ENCODE measurements at regions not wholly inside any gene's neighbourhood (a gene's known extent, or its start where the extent isn't known, plus 50 kb on each side); places are given as distances from the start of the nearest gene placed in this dataset.
A peak's percentile ranks its signal among the peaks of the same experiment; 100 is the strongest.

DNA sequence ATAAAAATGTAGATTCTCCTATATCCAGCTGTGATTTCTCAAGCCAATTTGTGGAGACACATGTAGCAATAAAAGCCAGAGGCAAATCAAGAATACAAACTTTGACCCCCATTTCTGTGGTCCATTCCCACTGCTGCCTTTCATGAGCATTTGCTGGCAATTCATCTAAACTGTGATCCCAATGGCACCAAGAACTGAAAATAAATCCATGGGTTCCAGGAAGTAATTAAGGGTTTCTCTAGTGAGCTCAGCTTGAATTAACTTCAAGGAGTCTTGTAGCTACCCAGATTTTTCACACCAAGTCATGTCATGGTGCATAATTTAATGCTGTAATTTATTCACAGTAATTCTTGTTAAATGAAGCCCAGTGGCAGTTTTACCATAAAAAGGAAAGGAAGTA lies 145.0 kb upstream of the SMC2 start:
- no peak for DNase-seq

DNA sequence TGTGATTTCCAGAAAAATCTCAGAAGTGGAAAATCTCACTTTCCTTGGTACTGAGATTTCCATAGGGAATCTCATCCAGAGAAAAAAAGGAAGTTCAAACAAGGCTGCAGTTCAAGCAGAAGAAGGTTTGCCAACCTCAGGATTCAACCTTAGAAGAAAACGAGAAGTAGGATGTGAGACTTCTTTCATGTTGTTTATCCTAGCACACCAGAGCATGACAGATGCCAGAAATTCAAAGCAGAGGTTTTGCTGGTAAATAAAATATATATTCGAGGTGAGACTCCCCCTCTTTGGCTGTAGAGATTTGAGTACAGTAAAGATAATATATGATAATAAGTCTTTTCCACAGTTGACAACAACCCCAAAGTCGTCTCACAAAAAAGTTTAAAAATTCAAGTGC lies 116.9 kb upstream of the SMC2 start:
- DNase-seq, result no peak

DNA sequence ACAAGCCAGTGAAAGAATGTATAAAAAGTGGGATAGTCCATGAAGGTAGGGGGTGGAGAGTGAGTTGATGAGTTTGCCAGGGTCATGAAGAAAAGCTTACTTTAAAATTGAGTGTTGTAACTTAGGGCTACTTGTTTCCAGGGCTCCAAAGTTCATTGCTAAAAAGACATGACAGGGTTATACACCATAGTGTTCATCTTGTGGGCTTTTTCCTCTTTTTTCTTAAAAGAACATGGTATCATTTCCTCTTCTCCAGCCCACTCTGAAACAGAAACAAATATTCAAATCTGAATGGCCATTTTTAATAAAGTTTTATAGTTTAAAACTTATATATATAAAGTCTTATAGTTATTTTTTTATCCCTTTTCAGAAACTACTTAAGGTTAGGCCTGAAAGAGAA lies 115.7 kb upstream of the SMC2 start:
- DNase-seq, result no peak

DNA sequence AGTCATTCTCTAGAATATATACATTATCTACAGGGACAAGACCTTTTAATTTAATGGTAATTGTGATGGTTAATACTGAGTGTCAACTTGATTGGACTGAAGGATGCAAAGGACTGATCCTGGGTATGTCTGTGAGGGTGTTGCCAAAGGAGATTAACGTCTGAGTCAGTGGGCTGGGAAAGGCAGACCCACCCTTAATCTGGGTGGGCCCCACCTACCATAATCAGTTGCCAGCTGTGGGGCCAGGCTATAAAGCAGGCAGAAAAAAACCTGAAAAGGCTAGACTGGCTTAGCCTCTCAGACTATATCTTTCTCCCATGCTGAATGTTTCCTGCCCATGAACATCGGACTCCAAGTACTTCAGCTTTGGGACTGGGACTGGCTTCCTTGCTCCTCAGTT lies 112.2 kb upstream of the SMC2 start:
- no peak for DNase-seq

DNA sequence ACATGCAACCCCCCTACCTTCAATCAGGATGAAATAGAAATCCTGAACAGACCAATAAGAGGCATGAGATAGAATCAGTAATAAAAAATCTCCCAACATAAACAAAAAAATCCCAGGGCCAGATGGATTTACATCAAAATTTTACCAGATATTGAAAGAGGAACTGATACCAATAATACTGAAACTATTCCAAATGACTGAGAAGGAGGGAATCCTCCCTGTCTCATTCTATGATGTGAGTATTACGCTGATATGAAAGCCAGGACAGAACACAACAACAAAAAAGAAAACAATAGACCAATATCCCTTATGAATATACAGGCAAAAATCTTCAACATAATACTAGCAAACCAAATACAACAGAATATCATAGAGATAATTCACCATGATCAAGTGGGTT lies 109.0 kb upstream of the SMC2 start:
- no peak for DNase-seq

DNA sequence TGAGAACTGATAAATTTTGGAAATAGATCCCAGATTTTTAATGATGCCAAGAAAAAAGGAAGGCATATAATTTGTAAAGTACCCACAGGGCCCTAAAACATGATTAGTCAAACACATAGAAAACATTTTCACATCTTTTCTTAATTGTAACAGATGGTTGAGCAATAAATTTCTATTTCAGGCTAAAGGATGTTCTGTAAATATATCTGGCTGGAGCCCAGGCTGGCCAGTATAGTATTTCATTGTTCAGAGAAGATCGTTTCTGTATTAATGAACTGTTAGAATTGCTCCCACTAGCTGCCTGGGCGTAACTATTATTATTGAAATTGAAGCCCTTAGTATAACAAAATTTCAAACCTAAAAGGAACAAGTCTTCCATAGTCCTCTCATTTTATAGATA lies 105.3 kb upstream of the SMC2 start:
- DNase-seq, result no peak

DNA sequence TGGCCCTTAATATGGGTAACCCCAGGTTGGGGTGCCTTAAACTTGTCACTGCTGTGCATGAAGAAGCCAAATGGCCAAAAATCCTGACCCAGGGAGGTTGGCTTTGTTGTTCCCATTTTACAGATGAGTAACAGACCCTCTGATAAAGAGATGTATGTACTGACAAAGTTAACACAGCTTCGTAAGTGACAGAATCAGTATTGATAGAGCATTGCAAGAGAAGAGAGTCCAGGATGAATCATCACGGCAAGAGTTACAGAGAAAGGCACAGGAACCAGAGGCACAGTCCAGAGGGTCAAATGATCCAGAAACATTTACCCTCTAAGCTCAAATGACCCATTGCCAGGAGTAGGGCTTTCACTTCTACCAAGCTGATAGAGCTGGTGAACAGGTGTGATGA lies 103.8 kb upstream of the SMC2 start:
- no peak for DNase-seq

DNA sequence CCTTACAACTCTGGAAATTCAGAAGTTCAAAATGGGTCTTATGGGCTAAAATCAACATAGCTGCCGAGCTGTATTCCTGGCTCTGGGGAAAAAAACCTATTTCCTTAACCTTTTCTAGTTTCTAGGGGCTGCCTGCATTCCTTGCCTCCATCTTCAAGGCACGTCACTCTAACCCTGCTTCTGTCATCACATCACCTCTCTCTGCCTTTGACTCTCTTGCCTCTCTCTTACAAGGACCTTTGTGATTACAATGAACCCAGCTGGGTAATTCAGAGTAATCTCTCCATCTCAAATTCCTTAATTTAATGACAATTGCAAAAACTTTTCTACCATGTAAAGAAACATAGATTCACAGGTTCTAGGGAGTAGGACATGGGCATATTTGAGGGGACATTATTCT lies 103.1 kb upstream of the SMC2 start:
- DNase-seq, result no peak

DNA sequence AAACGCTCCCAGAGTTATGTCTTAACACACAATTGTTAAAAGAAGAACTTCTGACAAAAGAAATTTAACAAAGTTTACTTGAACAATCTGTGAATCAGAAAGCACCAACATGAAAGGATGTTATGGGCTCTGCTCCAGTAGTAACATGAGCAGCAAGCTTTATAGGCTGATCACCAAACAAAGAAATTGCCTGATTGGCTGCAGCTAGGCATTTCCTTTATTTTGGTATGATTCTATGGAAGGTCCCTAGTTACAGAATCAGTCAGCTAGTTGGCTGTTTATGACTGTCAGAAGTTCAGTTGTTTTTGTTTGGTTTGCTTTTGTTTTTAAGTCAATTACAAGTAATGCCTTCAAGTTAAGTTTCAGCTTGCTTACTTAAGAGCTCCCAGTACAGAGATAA lies 102.4 kb upstream of the SMC2 start:
- no peak for DNase-seq

DNA sequence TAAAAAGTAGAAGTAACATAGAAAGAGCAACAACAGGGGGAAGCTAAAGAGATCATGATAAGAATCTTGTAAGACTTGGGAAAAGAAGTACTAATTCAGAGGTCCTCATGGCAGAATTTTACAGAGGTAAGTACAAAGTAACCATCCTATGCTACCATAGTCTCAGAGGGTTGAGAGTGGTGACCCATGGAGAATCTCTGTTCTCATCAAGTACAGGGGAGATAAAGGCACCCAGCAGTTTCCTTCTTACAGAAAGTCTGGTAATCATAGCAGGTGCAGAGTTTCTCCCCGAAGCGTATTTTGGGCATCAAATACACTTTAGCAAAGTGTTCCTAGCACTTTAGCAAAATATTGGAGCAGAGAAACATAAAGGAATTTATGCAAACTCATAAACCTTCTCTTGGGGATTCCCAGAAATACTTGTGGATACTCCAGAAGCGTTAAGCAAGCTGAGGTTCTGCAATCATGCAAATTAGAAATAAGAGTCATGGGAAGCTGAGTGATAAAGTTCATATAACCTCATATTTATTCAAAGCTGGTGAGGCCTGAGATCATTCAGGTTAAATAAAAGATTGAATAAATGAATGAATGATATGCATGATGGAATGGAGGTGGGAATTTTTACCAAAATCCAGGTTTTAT lies 101.0 kb upstream of the SMC2 start:
- no peak for DNase-seq

DNA sequence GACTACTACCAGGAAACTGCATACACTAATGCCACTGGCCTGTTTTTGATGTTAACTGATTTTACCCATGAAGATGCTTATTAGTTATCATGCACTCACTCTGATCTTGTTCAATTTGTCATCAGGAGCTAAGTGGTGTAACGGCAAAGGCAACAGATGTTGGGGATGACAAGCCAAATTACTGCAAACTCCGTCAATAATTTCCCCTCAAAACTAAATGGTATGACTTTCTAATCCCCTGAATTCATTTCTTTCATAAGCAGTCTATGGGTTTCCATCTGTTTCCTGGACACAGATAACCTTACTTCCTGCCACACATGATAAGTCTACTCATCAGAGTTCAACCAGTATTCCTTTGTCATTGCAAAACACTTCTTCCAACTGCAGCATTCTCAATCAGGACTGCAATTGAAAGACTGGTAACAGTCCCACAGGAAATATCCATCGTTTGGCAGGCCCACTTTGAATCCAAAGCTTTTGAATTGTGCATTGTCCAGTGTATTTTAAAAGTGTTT lies 96.2 kb upstream of the SMC2 start:
- no peak for DNase-seq

DNA sequence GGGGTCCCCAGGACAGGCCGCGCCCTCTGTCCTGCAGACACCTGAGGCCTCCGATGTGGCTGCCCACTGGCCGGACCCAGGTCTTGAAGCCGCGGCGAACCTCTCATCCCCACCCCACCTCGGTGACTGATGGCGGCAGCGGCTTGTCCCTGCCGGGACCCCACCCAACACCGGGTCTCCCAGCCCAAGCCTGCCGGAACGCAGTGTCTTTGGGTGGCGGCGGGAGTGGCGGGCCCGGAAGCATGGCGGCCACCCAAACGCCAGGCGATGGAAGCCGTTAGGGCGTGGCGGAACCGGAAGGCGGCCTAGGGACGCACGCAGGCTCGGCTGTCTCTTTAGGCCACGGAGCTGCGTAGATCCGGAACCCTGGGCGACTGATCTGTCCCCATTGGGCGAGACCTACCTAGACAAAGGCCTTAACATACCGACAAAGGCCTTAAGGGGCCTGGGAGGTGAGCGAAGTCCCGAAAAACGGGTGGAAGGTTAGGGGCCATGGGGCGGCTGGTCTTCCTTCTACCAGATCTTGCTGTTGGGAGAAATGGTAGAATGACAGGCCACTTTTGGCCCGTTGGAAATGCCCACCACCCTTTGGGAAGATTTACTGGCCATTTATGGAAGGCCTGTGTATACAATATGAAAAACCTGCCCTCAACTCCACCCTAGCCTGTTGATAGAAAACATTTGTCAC lies 94.6 kb upstream of the SMC2 start:
- DNase-seq, result no peak

DNA sequence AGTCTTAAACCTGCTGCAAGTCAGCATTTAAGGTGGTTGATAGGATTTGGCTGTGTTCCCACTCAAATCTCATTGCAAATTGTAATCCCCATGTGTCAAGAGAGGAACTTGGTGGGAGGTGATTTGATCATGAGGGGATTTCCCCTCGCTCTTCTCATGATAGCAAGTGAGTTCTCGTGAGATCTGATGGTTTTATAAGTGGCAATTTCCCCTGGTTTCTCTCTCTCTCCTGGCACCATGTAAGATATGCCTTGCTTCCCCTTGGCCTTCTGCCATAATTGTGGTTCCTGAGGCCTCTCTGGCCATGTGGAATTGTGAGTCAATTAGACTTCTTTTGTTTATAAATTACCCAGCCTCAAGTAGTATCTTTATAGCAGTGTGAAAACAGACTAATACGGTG lies 84.3 kb upstream of the SMC2 start:
- no peak for DNase-seq

DNA sequence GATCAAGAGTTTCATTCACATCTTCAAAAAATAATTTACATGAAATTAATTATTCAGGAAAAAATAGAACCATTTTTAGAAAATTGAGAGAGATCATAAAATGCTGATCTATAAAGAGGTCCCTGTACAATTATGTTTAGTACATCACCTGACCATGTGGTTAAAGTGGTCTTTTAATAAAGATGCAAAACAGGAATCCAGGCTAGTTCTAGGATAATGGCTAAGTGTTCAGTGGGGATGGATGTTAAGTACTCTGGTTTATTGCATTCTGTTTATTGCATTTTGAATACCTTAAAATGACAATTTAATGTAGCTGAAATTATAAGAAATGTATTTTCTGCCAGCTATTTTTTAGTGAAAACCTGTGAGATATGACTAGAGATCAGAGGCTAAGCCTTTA lies 72.0 kb upstream of the SMC2 start:
- no peak for DNase-seq

DNA sequence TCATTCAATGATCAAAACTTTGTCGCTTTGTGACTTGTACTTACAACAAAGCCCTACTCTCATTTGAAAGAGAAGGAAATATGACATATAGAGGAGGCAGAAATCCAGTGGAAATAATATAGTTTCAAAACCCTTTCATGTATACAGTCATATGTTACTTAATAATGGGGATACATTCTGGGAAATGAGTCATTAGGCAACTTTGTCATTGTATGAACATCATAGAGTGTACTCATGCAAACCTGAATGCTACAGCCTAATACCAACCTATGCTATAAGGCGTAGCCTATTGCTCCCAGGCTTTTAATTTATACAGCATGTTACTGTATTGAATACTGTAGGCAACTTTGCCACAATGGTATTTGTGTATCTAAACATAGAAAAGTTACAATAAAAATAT lies 69.0 kb upstream of the SMC2 start:
- no peak for DNase-seq

DNA sequence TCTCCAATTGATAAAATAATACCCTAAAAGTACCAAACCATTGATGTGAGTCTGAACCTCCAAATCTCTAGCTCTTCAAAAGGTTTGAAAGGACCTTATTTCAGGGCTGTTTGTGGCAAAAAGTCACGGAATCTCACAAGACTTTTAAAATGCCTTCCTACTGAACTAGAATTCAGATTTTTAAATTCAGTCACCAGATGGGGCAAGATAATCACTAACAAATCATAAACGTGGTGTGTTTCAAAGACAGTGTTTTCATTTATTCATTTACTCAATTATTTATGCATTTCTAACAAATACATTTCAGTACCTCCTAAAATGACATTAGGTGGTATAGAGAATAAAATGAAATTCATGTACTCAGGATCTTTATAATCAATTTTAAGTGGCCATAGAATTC lies 68.2 kb upstream of the SMC2 start:
- no peak for DNase-seq

DNA sequence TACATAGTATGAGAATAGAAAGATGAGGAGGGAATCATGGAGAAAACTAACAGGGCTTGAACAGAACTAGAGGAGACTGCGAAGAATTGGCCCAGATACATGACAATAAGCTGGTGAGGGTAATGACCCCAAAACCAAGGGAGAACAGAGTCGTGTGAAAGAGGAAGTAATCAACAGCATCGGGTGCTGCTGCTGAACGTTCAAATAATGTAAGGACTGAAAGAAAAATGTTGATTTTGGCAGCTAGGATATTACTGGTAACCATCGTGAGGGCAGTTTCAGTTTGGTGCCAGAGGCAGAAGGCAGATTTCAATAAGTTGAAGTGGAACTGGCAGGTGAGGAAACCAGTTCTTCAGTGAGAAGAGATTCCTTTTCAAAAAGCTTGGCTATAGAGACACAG lies 66.8 kb upstream of the SMC2 start:
- no peak for DNase-seq

DNA sequence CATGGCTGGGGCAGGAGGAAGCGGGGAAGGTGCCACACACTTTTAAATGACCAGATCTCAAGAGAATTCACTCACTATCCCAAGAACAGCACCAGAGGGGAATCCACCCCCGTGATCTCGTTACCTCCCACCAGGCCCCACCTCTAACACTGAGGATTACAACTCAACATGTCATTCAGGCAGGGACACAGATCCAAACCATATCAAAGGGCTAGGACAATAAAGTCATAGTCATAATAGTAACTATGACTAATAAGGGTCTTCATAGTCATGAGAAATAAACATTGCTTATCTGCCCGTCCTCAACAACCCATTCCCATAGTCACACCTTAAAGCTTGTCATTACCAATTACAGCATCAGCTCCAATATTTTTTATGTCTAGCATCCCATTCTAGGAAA lies 65.3 kb upstream of the SMC2 start:
- peak; percentile 8 to 18 for DNase-seq

Data from activated CD4-positive, alpha-beta T cell treated with anti-CD3 and anti-CD28 coated beads, Interleukin-2, amount 50 U/mL, for 48 hours (primary cell).